ENCODE measurements at regions not wholly inside any gene's neighbourhood (a gene's known extent, or its start where the extent isn't known, plus 50 kb on each side); places are given as distances from the start of the nearest gene placed in this dataset.

GRCh38 chr4:180169394-180169793, 2073.8 kb upstream of the TENM3 start:
- DNase-seq = no peak
- no peak overlapping the region for H3K4me3 ChIP-seq
- no peaks in the 10 kb centered on the region for H3K27me3 ChIP-seq
- H3K9me3 ChIP-seq = no peaks in the 10 kb centered on the region
- no peaks in the 10 kb centered on the region for H3K36me3 ChIP-seq

- DNase-seq = no peak
- Histone ChIP-seq H3K9me3 (no peaks in the 10 kb centered on the region), H3K36me3 (no peaks in the 10 kb centered on the region), H3K4me3 (no peak overlapping the region), H3K27me3 (no peaks in the 10 kb centered on the region)
These were observed 2073.2 kb upstream of the TENM3 start for GRCh38 chr4:180169966-180170365.

GRCh38 chr4:180179146-180179545, 2064.1 kb upstream of the TENM3 start:
- H3K27me3 ChIP-seq = no peaks in the 10 kb centered on the region
- no peak overlapping the region for H3K4me3 ChIP-seq
- H3K9me3 ChIP-seq = no peaks in the 10 kb centered on the region
- DNase-seq = no peak
- no peaks in the 10 kb centered on the region for H3K36me3 ChIP-seq

- no peak for DNase-seq
- H3K4me3 ChIP-seq = no peak overlapping the region
These were observed 2053.5 kb upstream of the TENM3 start for GRCh38 chr4:180189666-180190065.

GRCh38 chr4:180190382-180190781, 2052.8 kb upstream of the TENM3 start:
- Histone ChIP-seq H3K4me3 (no peak overlapping the region), H3K27me3 (no peaks in the 10 kb centered on the region), H3K36me3 (no peaks in the 10 kb centered on the region), H3K9me3 (no peaks in the 10 kb centered on the region)
- DNase-seq = no peak

More at GRCh38 chr4:180189666-180190065, 2053.5 kb upstream of the TENM3 start:
- Histone ChIP-seq H3K36me3 (no peaks in the 10 kb centered on the region), H3K27me3 (no peaks in the 10 kb centered on the region), H3K9me3 (no peaks in the 10 kb centered on the region)

- H3K27me3 ChIP-seq = no peaks in the 10 kb centered on the region
- DNase-seq = no peak
- no peak overlapping the region for H3K4me3 ChIP-seq
- no peaks in the 10 kb centered on the region for H3K36me3 ChIP-seq
- H3K9me3 ChIP-seq = no peaks in the 10 kb centered on the region
These were observed 2045.7 kb upstream of the TENM3 start for GRCh38 chr4:180197471-180197870.

- Histone ChIP-seq H3K9me3 (no peaks in the 10 kb centered on the region), H3K27me3 (no peaks in the 10 kb centered on the region), H3K36me3 (no peaks in the 10 kb centered on the region), H3K4me3 (no peak overlapping the region)
- DNase-seq = no peak
These were observed 2039.9 kb upstream of the TENM3 start for GRCh38 chr4:180203349-180203748.

- Histone ChIP-seq H3K4me3 (no peak overlapping the region), H3K9me3 (no peaks in the 10 kb centered on the region), H3K27me3 (no peaks in the 10 kb centered on the region), H3K36me3 (no peaks in the 10 kb centered on the region)
- DNase-seq = no peak
These were observed 2037.9 kb upstream of the TENM3 start for GRCh38 chr4:180205276-180205675.

GRCh38 chr4:180207921-180208320, 2035.3 kb upstream of the TENM3 start:
- DNase-seq = no peak
- no peaks in the 10 kb centered on the region for H3K9me3 ChIP-seq
- no peaks in the 10 kb centered on the region for H3K27me3 ChIP-seq
- no peaks in the 10 kb centered on the region for H3K36me3 ChIP-seq
- H3K4me3 ChIP-seq = no peak overlapping the region

- Histone ChIP-seq H3K9me3 (no peaks in the 10 kb centered on the region), H3K4me3 (no peak overlapping the region), H3K36me3 (no peaks in the 10 kb centered on the region), H3K27me3 (no peaks in the 10 kb centered on the region)
- no peak for DNase-seq
These were observed 2026.1 kb upstream of the TENM3 start for GRCh38 chr4:180217070-180217469.

GRCh38 chr4:180219080-180219479, 2024.1 kb upstream of the TENM3 start:
- Histone ChIP-seq H3K27me3 (no peaks in the 10 kb centered on the region), H3K9me3 (no peaks in the 10 kb centered on the region), H3K36me3 (no peaks in the 10 kb centered on the region), H3K4me3 (no peak overlapping the region)
- no peak for DNase-seq

- no peak for DNase-seq
- H3K27me3 ChIP-seq = no peaks in the 10 kb centered on the region
- H3K4me3 ChIP-seq = no peak overlapping the region
- H3K9me3 ChIP-seq = no peaks in the 10 kb centered on the region
- no peaks in the 10 kb centered on the region for H3K36me3 ChIP-seq
These were observed 2017.2 kb upstream of the TENM3 start for GRCh38 chr4:180225977-180226376.

GRCh38 chr4:180234730-180235129, 2008.5 kb upstream of the TENM3 start:
- no peak for DNase-seq
- H3K36me3 ChIP-seq = no peaks in the 10 kb centered on the region

GRCh38 chr4:180240670-180241069, 2002.5 kb upstream of the TENM3 start:
- no peak overlapping the region for H3K4me3 ChIP-seq
- no peaks in the 10 kb centered on the region for H3K9me3 ChIP-seq
- H3K27me3 ChIP-seq = no peaks in the 10 kb centered on the region
- DNase-seq = no peak
- H3K36me3 ChIP-seq = no peaks in the 10 kb centered on the region

More at GRCh38 chr4:180234730-180235129, 2008.5 kb upstream of the TENM3 start:
- Histone ChIP-seq H3K9me3 (no peaks in the 10 kb centered on the region), H3K27me3 (no peaks in the 10 kb centered on the region), H3K4me3 (no peak overlapping the region)

- no peak overlapping the region for H3K4me3 ChIP-seq
- H3K36me3 ChIP-seq = no peaks in the 10 kb centered on the region
- H3K27me3 ChIP-seq = no peaks in the 10 kb centered on the region
- H3K9me3 ChIP-seq = no peaks in the 10 kb centered on the region
- DNase-seq = no peak
These were observed 1989.8 kb upstream of the TENM3 start for GRCh38 chr4:180253419-180253818.

GRCh38 chr4:180261346-180261745, 1981.9 kb upstream of the TENM3 start:
- H3K27me3 ChIP-seq = no peaks in the 10 kb centered on the region
- no peaks in the 10 kb centered on the region for H3K36me3 ChIP-seq
- no peak overlapping the region for H3K4me3 ChIP-seq
- H3K9me3 ChIP-seq = no peaks in the 10 kb centered on the region
- DNase-seq = no peak

GRCh38 chr4:180280076-180280475, 1963.1 kb upstream of the TENM3 start:
- Histone ChIP-seq H3K27me3 (no peaks in the 10 kb centered on the region; the same call in 1 of the 2 replicates), H3K9me3 (no peaks in the 10 kb centered on the region), H3K4me3 (no peak overlapping the region), H3K36me3 (no peaks in the 10 kb centered on the region)
- no peak for DNase-seq

- Histone ChIP-seq H3K36me3 (no peaks in the 10 kb centered on the region), H3K27me3 (no peaks in the 10 kb centered on the region; the same call in 1 of the 2 replicates), H3K4me3 (no peak overlapping the region), H3K9me3 (no peaks in the 10 kb centered on the region)
- no peak for DNase-seq
These were observed 1962.4 kb upstream of the TENM3 start for GRCh38 chr4:180280726-180281297.

- Histone ChIP-seq H3K4me3 (no peak overlapping the region), H3K27me3 (no peaks in the 10 kb centered on the region; the same call in 1 of the 2 replicates), H3K9me3 (no peaks in the 10 kb centered on the region), H3K36me3 (no peaks in the 10 kb centered on the region)
- DNase-seq = no peak
These were observed 1961.5 kb upstream of the TENM3 start for GRCh38 chr4:180281724-180282123.

Data from MG63 (cell line).